H1 (cell line): ENCODE measurements at regions not wholly inside any gene's neighbourhood (a gene's known extent, or its start where the extent isn't known, plus 50 kb on each side); places are given as distances from the start of the nearest gene placed in this dataset.

Experiments used
- CTCF ChIA-PET: fragments of 300-600 bp; sonication (Branson Sonifier 250); formaldehyde crosslinking; loops from one replicate; lab custom pipeline; 2021; ENCODE audit not compliant: partially characterized antibody; lab: Charles Lee
- POLR2A ChIA-PET: fragments of 300-600 bp; sonication (Branson Sonifier 250); formaldehyde crosslinking; loops from one replicate; lab custom pipeline; 2021; ENCODE audit warnings: inconsistent platforms; ENCODE audit not compliant: partially characterized antibody; lab: Charles Lee
- DNase-seq, 2 experiments: peaks; one replicate each; pipeline versions ENCODE4 v3.0.0 to v3.0.0-alpha.2; 2010 to 2022; ENCODE audit warnings: low spot score in 2 of 2, low read depth in 1 of 2, mixed read lengths in 1 of 2
- FAIRE-seq: peaks from 2 replicates; lab custom pipeline; 2011; peaks lifted over from hg19 to GRCh38; lab: Jason Lieb, UNC
- H2AFZ ChIP-seq: 2 replicates; pipeline ENCODE4 v1.8.1; 2012; ENCODE audit warnings: low read length, inconsistent platforms
- H2AK5ac ChIP-seq: 2 replicates; pipeline ENCODE4 v1.6.1; 2013; ENCODE audit warnings: low read depth, low read length
- H2BK120ac ChIP-seq: replicated peaks from 2 replicates; pipeline ENCODE3; 2013; ENCODE audit warnings: low read depth, low read length, inconsistent platforms
- H2BK12ac ChIP-seq: 2 replicates; pipeline ENCODE4 v1.6.1; 2013; ENCODE audit warnings: low read depth, low read length
- H2BK15ac ChIP-seq: 2 replicates; pipeline ENCODE4 v1.6.1; 2013; ENCODE audit warnings: low read length
- H2BK20ac ChIP-seq: 2 replicates; pipeline ENCODE4 v1.6.1; 2013; ENCODE audit warnings: low read length
- H2BK5ac ChIP-seq: 2 replicates; pipeline ENCODE4 v1.6.1; 2013; ENCODE audit warnings: low read depth, low read length
- H3K14ac ChIP-seq: 2 replicates; pipeline ENCODE4 v1.6.1; 2013; ENCODE audit warnings: inconsistent platforms; ENCODE audit not compliant: insufficient read length
- H3K18ac ChIP-seq: 2 replicates; pipeline ENCODE4 v1.6.1; 2013; ENCODE audit warnings: low read length; ENCODE audit errors: extremely low read depth
- H3K23ac ChIP-seq: 2 replicates; pipeline ENCODE4 v1.6.1; 2013; ENCODE audit warnings: inconsistent platforms; ENCODE audit not compliant: insufficient read length
- H3K23me2 ChIP-seq: 2 replicates; pipeline ENCODE4 v1.6.1; 2013; ENCODE audit warnings: low read depth, low read length
- H3K27ac ChIP-seq: 2 replicates; pipeline ENCODE4 v1.6.1; 2011; ENCODE audit warnings: low read depth, low read length, inconsistent platforms
- H3K27me3 ChIP-seq, 4 experiments: replicated peaks in 1 of 4; 1 replicate in 1 of 4; 2 replicates in 3 of 4; pipeline versions ENCODE4 v1.6.1 to v1.8.1; 2011 to 2013; ENCODE audit warnings: low read length in 3 of 4, mild to moderate bottlenecking in 3 of 4, inconsistent platforms in 2 of 4, mixed read lengths in 2 of 4, moderate library complexity in 1 of 4; ENCODE audit not compliant: control insufficient read depth in 3 of 4, insufficient read depth in 3 of 4; ENCODE audit errors: extremely low read depth in 1 of 4
- H3K36me3 ChIP-seq, 4 experiments: 2 replicates each; pipeline versions ENCODE4 v1.6.1 to v1.8.1; 2011 to 2013; ENCODE audit warnings: mild to moderate bottlenecking in 4 of 4, low read length in 3 of 4, moderate library complexity in 2 of 4, control low read depth in 1 of 4, inconsistent platforms in 1 of 4; ENCODE audit not compliant: insufficient read depth in 4 of 4, control insufficient read depth in 2 of 4
- H3K4ac ChIP-seq: replicated peaks from 2 replicates; pipeline ENCODE3; 2013; ENCODE audit warnings: low read length, low read depth, mixed read lengths, inconsistent platforms; ENCODE audit not compliant: insufficient read length
- H3K4me1 ChIP-seq, 4 experiments: replicated peaks in 1 of 4; 1 replicate in 1 of 4; 2 replicates in 3 of 4; pipeline versions ENCODE4 v1.6.1 to v1.8.1; 2011 to 2013; ENCODE audit warnings: low read length in 3 of 4, inconsistent platforms in 2 of 4, mixed read lengths in 1 of 4; ENCODE audit not compliant: insufficient read depth in 4 of 4, control insufficient read depth in 3 of 4
- H3K4me2 ChIP-seq, 2 experiments: 2 replicates each; pipeline versions ENCODE4 v1.6.1 to v1.8.1; 2011 to 2013; ENCODE audit warnings: low read depth in 2 of 2, low read length in 2 of 2, control low read depth in 1 of 2, inconsistent platforms in 1 of 2, mild to moderate bottlenecking in 1 of 2; ENCODE audit not compliant: insufficient read depth in 1 of 2
- H3K4me3 ChIP-seq, 4 experiments: fragments of 200-600, 300-600 bp in 1 of 4; sonication (generic), shearing (Covaris generic), sonication (Bioruptor Twin) in 1 of 4; 2 replicates each; pipeline versions ENCODE4 v1.5.1 to v1.8.1; 2011 to 2016; ENCODE audit warnings: low read length in 4 of 4, low read depth in 3 of 4, control low read depth in 2 of 4, inconsistent platforms in 2 of 4, mild to moderate bottlenecking in 2 of 4, mixed read lengths in 1 of 4, moderate library complexity in 1 of 4; ENCODE audit not compliant: insufficient read depth in 2 of 4; ENCODE audit errors: extremely low read depth in 1 of 4
- H3K56ac ChIP-seq: replicated peaks from 2 replicates; pipeline ENCODE3; 2013; ENCODE audit warnings: low read depth, mild to moderate bottlenecking, mixed read lengths, low read length, inconsistent platforms; ENCODE audit not compliant: insufficient read length
- H3K79me1 ChIP-seq: 2 replicates; pipeline ENCODE4 v1.6.1; 2013; ENCODE audit warnings: low read depth, low read length, control low read depth
- H3K79me2 ChIP-seq, 2 experiments: 2 replicates each; pipeline versions ENCODE4 v1.6.1 to v1.8.1; 2012 to 2013; ENCODE audit warnings: low read length in 2 of 2, mild to moderate bottlenecking in 2 of 2, inconsistent platforms in 1 of 2; ENCODE audit not compliant: insufficient read depth in 2 of 2, control insufficient read depth in 1 of 2
- H3K9ac ChIP-seq, 4 experiments: replicated peaks in 1 of 4; 1 replicate in 1 of 4; 2 replicates in 3 of 4; pipeline versions ENCODE4 v1.6.1 to v1.8.1; 2011 to 2013; ENCODE audit warnings: low read depth in 3 of 4, low read length in 3 of 4, control low read depth in 2 of 4, mild to moderate bottlenecking in 2 of 4, moderate library complexity in 2 of 4, inconsistent platforms in 1 of 4; ENCODE audit errors: extremely low read depth in 1 of 4
- H3K9me3 ChIP-seq, 2 experiments: 2 replicates each; pipeline versions ENCODE4 v1.6.1 to v1.8.1; 2012 to 2013; ENCODE audit warnings: mild to moderate bottlenecking in 2 of 2, moderate library complexity in 2 of 2, control low read depth in 1 of 2, inconsistent platforms in 1 of 2, low read depth in 1 of 2, low read length in 1 of 2, mixed read lengths in 1 of 2; ENCODE audit not compliant: insufficient read depth in 2 of 2
- H4K20me1 ChIP-seq, 2 experiments: replicated peaks in 1 of 2; 2 replicates each; pipeline versions ENCODE3 to v1.8.1; 2011 to 2013; ENCODE audit warnings: inconsistent platforms in 2 of 2, low read length in 2 of 2, mild to moderate bottlenecking in 1 of 2; ENCODE audit not compliant: insufficient read depth in 2 of 2, control insufficient read depth in 1 of 2
- H4K5ac ChIP-seq: 2 replicates; pipeline ENCODE4 v1.6.1; 2013; ENCODE audit warnings: low read length, low read depth, mixed read lengths, inconsistent platforms; ENCODE audit not compliant: insufficient read length
- H4K8ac ChIP-seq: 2 replicates; pipeline ENCODE4 v1.8.0; 2013; ENCODE audit warnings: mild to moderate bottlenecking, moderate library complexity, low read length, inconsistent platforms; ENCODE audit not compliant: insufficient read depth; ENCODE audit errors: extremely low read depth
- H4K91ac ChIP-seq: replicated peaks from 2 replicates; pipeline ENCODE3; 2013; ENCODE audit warnings: low read length, mixed read lengths, inconsistent platforms; ENCODE audit not compliant: insufficient read length
- HDAC6 ChIP-seq: IDR thresholded peaks from one replicate; pipeline ENCODE4 v1.7.1; 2012; ENCODE audit warnings: low read depth, mild to moderate bottlenecking, inconsistent platforms, low read length, moderate library complexity
- KDM1A ChIP-seq: fragments of 200-600, 300-600 bp; sonication (generic); IDR thresholded peaks from 2 replicates; pipeline ENCODE4 v1.7.1; 2016; ENCODE audit warnings: mild to moderate bottlenecking, low read length, borderline replicate concordance
- SRF ChIP-seq: IDR thresholded peaks from 2 replicates; pipeline ENCODE4 v1.6.1; 2011; ENCODE audit warnings: mild to moderate bottlenecking, low read depth, low read length, moderate library complexity
- TEAD4 ChIP-seq: IDR thresholded peaks from 2 replicates; pipeline ENCODE4 v1.6.1; 2012; ENCODE audit warnings: low read depth, low read length, inconsistent platforms, mixed read lengths
- YY1 ChIP-seq: IDR thresholded peaks from 2 replicates; pipeline ENCODE4 v1.6.1; 2011; ENCODE audit warnings: low read depth, mild to moderate bottlenecking, low read length
- WGBS, 2 experiments: shearing (Covaris generic) in 1 of 2; methylation state at CpG; one replicate each; pipeline versions ENCODE4 v1.1.6 to v1.1.7; 2013 to 2015; ENCODE audit warnings: low lambda C conversion rate in 2 of 2, mixed read lengths in 2 of 2, inconsistent platforms in 1 of 2, low coverage in 1 of 2, missing lambda C conversion rate in 1 of 2; ENCODE audit not compliant: insufficient replicate concordance in 2 of 2, insufficient coverage in 1 of 2, insufficient read length in 1 of 2; ENCODE audit errors: extremely low coverage in 1 of 2, missing lambda C conversion rate in 1 of 2; 5-methylcytosine and 5-hydroxymethylcytosine counted together
- TF ChIP-seq, protein P1 (sequence below): IDR thresholded peaks from 2 replicates; pipeline ENCODE4 v1.6.1; 2012; ENCODE audit warnings: inconsistent platforms

DNA sequence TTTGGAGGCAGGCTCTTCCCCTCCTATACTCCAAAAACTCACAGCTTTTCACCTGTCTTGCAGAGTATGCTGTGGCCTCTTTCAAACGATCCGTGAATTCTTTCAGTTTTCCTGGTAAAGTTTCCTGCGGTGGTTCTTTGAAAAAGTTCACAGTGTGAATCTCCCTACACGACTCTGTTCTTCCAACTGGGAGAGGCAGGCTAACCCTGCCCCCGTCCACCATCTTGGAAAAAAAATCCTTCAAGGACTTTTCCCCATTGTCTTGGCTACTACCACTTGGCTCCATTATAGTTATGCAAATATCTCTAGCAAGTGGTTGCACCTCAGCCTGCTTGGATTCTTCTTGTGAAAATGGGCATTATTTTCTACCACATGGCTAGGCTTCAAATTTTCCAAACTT lies 382.6 kb downstream of the AGTPBP1 start:
- Histone ChIP-seq H3K79me1 (no peaks in the 10 kb centered on the region), H4K20me1 (no peaks in the 10 kb centered on the region), H4K8ac (no peak overlapping the region), H4K5ac (no peak overlapping the region), H2BK15ac (no peak overlapping the region), H3K9me3 (peaks cover 7 to 11% of the 10 kb centered on the region in 2 experiments), H3K9ac (no peak overlapping the region), H2AK5ac (no peak overlapping the region), H3K4me3 (no peak overlapping the region), H2BK20ac (no peak overlapping the region), H3K14ac (no peak overlapping the region), H2AFZ (0 out of 2 replicates have a peak overlapping the region, but pooled peaks have one; percentile 11), H3K79me2 (no peaks in the 10 kb centered on the region), H3K27me3 (no peaks in the 10 kb centered on the region), H3K56ac (no peak overlapping the region), H3K36me3 (no peaks in the 10 kb centered on the region), H2BK120ac (no peak overlapping the region), H2BK12ac (no peak overlapping the region), H3K23ac (no peak overlapping the region), H3K18ac (no peak overlapping the region), H3K4me1 (no peaks in the 10 kb centered on the region), H3K4me2 (no peak overlapping the region), H2BK5ac (no peak overlapping the region), H3K27ac (no peak overlapping the region), H3K4ac (no peak overlapping the region), H3K23me2 (no peaks in the 10 kb centered on the region), H4K91ac (no peak overlapping the region)
- ChIA-PET CTCF (interaction anchor here (2.0 kb wide), 1 partner anchor 27 kb away, joined by 11 read pairs; no protein-coding TSS in a partner anchor), POLR2A (no interaction called here)
- FAIRE-seq = no peak
- TF ChIP-seq, protein P1, sequence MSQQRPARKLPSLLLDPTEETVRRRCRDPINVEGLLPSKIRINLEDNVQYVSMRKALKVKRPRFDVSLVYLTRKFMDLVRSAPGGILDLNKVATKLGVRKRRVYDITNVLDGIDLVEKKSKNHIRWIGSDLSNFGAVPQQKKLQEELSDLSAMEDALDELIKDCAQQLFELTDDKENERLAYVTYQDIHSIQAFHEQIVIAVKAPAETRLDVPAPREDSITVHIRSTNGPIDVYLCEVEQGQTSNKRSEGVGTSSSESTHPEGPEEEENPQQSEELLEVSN = no peak
- TF ChIP-seq TEAD4 (no peak), HDAC6 (no peak), SRF (no peak), YY1 (0 out of 2 replicates have a peak, but pooled peaks have one; percentile 71), KDM1A (no peak)
- no peak for DNase-seq
- 90% methylated on average over 5 of the region's 5 CpGs; no CpG with 5 or more reads in 1 of the 2 experiments for WGBS, 2 experiments
